ENCODE measurements at regions not wholly inside any gene's neighbourhood (a gene's known extent, or its start where the extent isn't known, plus 50 kb on each side); places are given as distances from the start of the nearest gene placed in this dataset.

DNA sequence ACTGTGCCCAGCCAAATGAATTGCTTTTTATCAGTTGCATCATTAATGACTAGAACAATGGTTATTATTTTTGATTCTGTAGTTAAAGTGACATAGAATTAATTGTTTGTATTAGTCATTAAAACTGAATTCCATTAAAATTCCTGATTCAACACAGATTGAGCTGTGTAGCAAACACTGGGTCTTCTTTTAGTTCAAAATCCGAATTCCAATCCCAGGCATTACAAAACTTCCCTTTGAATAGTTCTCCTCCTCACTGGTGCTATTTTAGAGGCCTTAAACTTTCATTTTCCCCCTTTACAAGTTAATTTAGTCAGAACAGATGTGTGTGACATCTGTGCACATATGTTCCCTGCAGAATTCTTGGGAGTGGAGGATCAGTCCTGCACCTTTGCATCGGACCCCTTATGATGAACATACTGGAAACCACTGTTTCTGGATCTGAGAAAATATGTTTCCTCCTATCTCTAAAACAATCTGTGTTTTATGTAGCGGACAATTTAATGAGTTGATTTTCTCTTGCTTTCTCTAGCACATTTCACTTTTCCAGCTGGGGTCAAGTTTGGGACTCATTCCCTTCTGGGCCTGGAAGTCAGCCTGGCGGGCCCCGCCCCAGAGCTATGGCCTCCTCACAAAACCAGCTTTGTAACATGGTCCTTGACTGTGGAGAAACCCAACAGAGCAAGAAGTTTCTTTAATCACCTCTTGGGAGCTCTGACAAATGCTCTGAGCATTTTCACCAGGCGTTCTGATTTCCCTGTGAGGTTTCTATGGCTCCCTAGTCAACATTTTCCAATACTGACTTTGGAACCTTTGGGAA lies 87.9 kb upstream of the MAMDC2 start:
- TF ChIP-seq, protein P1, sequence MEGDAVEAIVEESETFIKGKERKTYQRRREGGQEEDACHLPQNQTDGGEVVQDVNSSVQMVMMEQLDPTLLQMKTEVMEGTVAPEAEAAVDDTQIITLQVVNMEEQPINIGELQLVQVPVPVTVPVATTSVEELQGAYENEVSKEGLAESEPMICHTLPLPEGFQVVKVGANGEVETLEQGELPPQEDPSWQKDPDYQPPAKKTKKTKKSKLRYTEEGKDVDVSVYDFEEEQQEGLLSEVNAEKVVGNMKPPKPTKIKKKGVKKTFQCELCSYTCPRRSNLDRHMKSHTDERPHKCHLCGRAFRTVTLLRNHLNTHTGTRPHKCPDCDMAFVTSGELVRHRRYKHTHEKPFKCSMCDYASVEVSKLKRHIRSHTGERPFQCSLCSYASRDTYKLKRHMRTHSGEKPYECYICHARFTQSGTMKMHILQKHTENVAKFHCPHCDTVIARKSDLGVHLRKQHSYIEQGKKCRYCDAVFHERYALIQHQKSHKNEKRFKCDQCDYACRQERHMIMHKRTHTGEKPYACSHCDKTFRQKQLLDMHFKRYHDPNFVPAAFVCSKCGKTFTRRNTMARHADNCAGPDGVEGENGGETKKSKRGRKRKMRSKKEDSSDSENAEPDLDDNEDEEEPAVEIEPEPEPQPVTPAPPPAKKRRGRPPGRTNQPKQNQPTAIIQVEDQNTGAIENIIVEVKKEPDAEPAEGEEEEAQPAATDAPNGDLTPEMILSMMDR (conservative IDR thresholded peaks at IDR 0.05; ENCODE audit: low read length), result no peak
- TF ChIP-seq EZH2phosphoT487 (IDR thresholded peaks at IDR 0.05; ENCODE audit: borderline replicate concordance), result no peak

Data from Loucy (cell line).